GM23338 (cell line): ENCODE measurements at regions not wholly inside any gene's neighbourhood (a gene's known extent, or its start where the extent isn't known, plus 50 kb on each side); places are given as distances from the start of the nearest gene placed in this dataset.

ENCODE experiments used
- CREB1 ChIP-seq: fragments of 250-450 bp; sonication (Bioruptor Pico); IDR thresholded peaks from 2 replicates; pipeline ENCODE4 v1.5.0; 2020; ENCODE audit warnings: low read depth, mild to moderate bottlenecking, moderate library complexity
- EZH2 ChIP-seq: fragments of 200-600 bp; sonication (generic); IDR thresholded peaks from one replicate; pipeline ENCODE4 v1.8.0; 2017; ENCODE audit warnings: antibody characterized with exemption, mild to moderate bottlenecking, low read depth; ENCODE audit not compliant: unreplicated experiment
- EZH2phosphoT487 ChIP-seq: fragments of 200-600 bp; sonication (generic); IDR thresholded peaks from one replicate; pipeline ENCODE4 v1.8.1; 2018; ENCODE audit warnings: antibody characterized with exemption; ENCODE audit not compliant: unreplicated experiment
- JUNB ChIP-seq: IDR thresholded peaks from one replicate; pipeline ENCODE4 v1.6.1; 2016; ENCODE audit warnings: antibody characterized with exemption; ENCODE audit not compliant: unreplicated experiment
- NANOG ChIP-seq: IDR thresholded peaks from 2 replicates; pipeline ENCODE4 v1.6.1; 2016; ENCODE audit warnings: antibody characterized with exemption, borderline replicate concordance
- POLR2AphosphoS5 ChIP-seq: IDR thresholded peaks from 2 replicates; pipeline ENCODE4 v1.6.1; 2016; ENCODE audit warnings: antibody characterized with exemption, low read depth
- STAT1 ChIP-seq: IDR thresholded peaks from one replicate; pipeline ENCODE4 v1.6.1; 2016; ENCODE audit warnings: antibody characterized with exemption; ENCODE audit not compliant: unreplicated experiment
- ZNF331 ChIP-seq: fragments of 250-450 bp; sonication (Bioruptor Pico); IDR thresholded peaks from 2 replicates; pipeline ENCODE4 v1.5.0; 2020; ENCODE audit warnings: low read depth, mild to moderate bottlenecking, moderate library complexity
- TF ChIP-seq, protein P1 (sequence below), 2 experiments: fragments of 200-600 bp in 1 of 2; sonication (generic) in 1 of 2; conservative IDR thresholded peaks; 2 replicates each; pipeline versions ENCODE4 v1.5.1 to v1.6.1; 2016 to 2017; ENCODE audit warnings: antibody characterized with exemption in 2 of 2, low read depth in 2 of 2, mild to moderate bottlenecking in 2 of 2, moderate library complexity in 1 of 2
- TF ChIP-seq, protein P2 (sequence below): IDR thresholded peaks from one replicate; pipeline ENCODE4 v1.6.1; 2018; ENCODE audit warnings: antibody characterized with exemption; ENCODE audit not compliant: unreplicated experiment

DNA sequence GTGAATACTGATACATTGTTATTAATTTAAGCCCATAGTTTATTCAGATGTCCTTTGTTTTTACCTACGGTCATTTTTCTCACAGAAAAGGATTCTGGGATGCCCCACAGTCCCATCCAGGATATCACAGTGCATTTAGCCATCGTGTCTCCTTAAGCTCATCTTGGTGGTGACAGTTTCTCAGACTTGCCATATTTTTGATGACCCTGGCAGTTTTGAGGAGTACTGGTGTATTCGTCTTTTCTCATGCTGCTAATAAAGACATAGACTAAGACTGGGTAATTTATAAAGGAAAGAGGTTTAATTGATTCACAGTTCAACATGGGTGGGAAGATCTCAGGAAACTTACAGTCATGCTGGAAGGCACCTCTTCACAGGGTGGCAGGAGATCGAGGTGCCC lies 295.9 kb upstream of the CDH4 start:
- TF ChIP-seq, protein P1, sequence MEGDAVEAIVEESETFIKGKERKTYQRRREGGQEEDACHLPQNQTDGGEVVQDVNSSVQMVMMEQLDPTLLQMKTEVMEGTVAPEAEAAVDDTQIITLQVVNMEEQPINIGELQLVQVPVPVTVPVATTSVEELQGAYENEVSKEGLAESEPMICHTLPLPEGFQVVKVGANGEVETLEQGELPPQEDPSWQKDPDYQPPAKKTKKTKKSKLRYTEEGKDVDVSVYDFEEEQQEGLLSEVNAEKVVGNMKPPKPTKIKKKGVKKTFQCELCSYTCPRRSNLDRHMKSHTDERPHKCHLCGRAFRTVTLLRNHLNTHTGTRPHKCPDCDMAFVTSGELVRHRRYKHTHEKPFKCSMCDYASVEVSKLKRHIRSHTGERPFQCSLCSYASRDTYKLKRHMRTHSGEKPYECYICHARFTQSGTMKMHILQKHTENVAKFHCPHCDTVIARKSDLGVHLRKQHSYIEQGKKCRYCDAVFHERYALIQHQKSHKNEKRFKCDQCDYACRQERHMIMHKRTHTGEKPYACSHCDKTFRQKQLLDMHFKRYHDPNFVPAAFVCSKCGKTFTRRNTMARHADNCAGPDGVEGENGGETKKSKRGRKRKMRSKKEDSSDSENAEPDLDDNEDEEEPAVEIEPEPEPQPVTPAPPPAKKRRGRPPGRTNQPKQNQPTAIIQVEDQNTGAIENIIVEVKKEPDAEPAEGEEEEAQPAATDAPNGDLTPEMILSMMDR (conservative IDR thresholded peaks at IDR 0.05; ENCODE audit: low read depth in 2 of 2), result no peak
- TF ChIP-seq POLR2AphosphoS5, result no peak
- TF ChIP-seq ZNF331, result no peak
- TF ChIP-seq, protein P2, sequence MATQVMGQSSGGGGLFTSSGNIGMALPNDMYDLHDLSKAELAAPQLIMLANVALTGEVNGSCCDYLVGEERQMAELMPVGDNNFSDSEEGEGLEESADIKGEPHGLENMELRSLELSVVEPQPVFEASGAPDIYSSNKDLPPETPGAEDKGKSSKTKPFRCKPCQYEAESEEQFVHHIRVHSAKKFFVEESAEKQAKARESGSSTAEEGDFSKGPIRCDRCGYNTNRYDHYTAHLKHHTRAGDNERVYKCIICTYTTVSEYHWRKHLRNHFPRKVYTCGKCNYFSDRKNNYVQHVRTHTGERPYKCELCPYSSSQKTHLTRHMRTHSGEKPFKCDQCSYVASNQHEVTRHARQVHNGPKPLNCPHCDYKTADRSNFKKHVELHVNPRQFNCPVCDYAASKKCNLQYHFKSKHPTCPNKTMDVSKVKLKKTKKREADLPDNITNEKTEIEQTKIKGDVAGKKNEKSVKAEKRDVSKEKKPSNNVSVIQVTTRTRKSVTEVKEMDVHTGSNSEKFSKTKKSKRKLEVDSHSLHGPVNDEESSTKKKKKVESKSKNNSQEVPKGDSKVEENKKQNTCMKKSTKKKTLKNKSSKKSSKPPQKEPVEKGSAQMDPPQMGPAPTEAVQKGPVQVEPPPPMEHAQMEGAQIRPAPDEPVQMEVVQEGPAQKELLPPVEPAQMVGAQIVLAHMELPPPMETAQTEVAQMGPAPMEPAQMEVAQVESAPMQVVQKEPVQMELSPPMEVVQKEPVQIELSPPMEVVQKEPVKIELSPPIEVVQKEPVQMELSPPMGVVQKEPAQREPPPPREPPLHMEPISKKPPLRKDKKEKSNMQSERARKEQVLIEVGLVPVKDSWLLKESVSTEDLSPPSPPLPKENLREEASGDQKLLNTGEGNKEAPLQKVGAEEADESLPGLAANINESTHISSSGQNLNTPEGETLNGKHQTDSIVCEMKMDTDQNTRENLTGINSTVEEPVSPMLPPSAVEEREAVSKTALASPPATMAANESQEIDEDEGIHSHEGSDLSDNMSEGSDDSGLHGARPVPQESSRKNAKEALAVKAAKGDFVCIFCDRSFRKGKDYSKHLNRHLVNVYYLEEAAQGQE, result no peak
- no peak for TF ChIP-seq EZH2
- TF ChIP-seq EZH2phosphoT487, result no peak
- no peak for TF ChIP-seq JUNB
- TF ChIP-seq CREB1 (CRISPR knock-in tag), result no peak
- no peak for TF ChIP-seq STAT1
- TF ChIP-seq NANOG, result no peak
